IMR-90 (cell line): ENCODE measurements at regions not wholly inside any gene's neighbourhood (a gene's known extent, or its start where the extent isn't known, plus 50 kb on each side); places are given as distances from the start of the nearest gene placed in this dataset.

Experiments
- ATAC-seq: fragments of 200-7000 bp; cut with Tn5 transposase; 2 replicates; pipeline ENCODE4 v1.9.1; 2020; ENCODE audit warnings: low read depth, mild to moderate bottlenecking, moderate library complexity
- BruUV-seq: library from RNA; stranded (reverse); fragments of 400-500 nt; replicated peaks from 2 replicates; lab custom pipeline; 2021; lab: Mats Ljungman, UMichigan
- CTCF ChIA-PET: fragments of 300-600 bp; formaldehyde crosslinking; extraction: SDS; loops from one replicate; lab custom pipeline; 2021; ENCODE audit warnings: antibody characterized with exemption; lab: Yijun Ruan, JAX
- POLR2A ChIA-PET: fragments of 300-600 bp; sonication (Branson Sonifier 250); formaldehyde crosslinking; loops from one replicate; lab custom pipeline; 2022; ENCODE audit warnings: antibody characterized with exemption; ENCODE audit not compliant: unreplicated experiment; lab: Charles Lee
- DNase-seq: peaks from one replicate; pipeline ENCODE4 v3.0.0; 2013
- H2AFZ ChIP-seq: replicated peaks from 2 replicates; pipeline ENCODE3; 2013; ENCODE audit warnings: low read length, mild to moderate bottlenecking; ENCODE audit not compliant: poor library complexity
- H2AK5ac ChIP-seq: 2 replicates; pipeline ENCODE4 v1.6.1; 2013; ENCODE audit warnings: low read depth, low read length, inconsistent platforms
- H2AK9ac ChIP-seq: replicated peaks from 2 replicates; pipeline ENCODE3; 2013; ENCODE audit warnings: mild to moderate bottlenecking, low read depth, low read length, moderate library complexity; ENCODE audit not compliant: poor library complexity
- H2BK120ac ChIP-seq: 2 replicates; pipeline ENCODE4 v1.6.1; 2013; ENCODE audit warnings: low read depth, low read length, inconsistent platforms
- H2BK15ac ChIP-seq: 3 replicates; pipeline ENCODE4 v1.6.1; 2013; ENCODE audit warnings: low read depth, low read length, inconsistent platforms
- H2BK20ac ChIP-seq: 2 replicates; pipeline ENCODE4 v1.6.1; 2013; ENCODE audit warnings: low read depth, mild to moderate bottlenecking, inconsistent platforms, low read length, moderate library complexity
- H2BK5ac ChIP-seq: 2 replicates; pipeline ENCODE4 v1.6.1; 2013; ENCODE audit warnings: mild to moderate bottlenecking, low read depth, low read length, inconsistent platforms; ENCODE audit not compliant: poor library complexity, severe bottlenecking
- H3K14ac ChIP-seq: replicated peaks from 2 replicates; pipeline ENCODE4 v1.6.1; 2013; ENCODE audit warnings: low read depth, low read length, inconsistent platforms
- H3K18ac ChIP-seq: 2 replicates; pipeline ENCODE4 v1.6.1; 2013; ENCODE audit warnings: low read depth, low read length, control low read depth
- H3K23ac ChIP-seq: 2 replicates; pipeline ENCODE4 v1.6.1; 2013; ENCODE audit warnings: low read depth, low read length, inconsistent platforms
- H3K27ac ChIP-seq: 2 replicates; pipeline ENCODE4 v1.5.1; 2013; ENCODE audit warnings: mild to moderate bottlenecking, control low read depth, low read length; ENCODE audit not compliant: insufficient read depth
- H3K27me3 ChIP-seq: 2 replicates; pipeline ENCODE4 v1.6.1; 2013; ENCODE audit warnings: low read length; ENCODE audit not compliant: control insufficient read depth, insufficient read depth
- H3K36me3 ChIP-seq: 2 replicates; pipeline ENCODE4 v1.6.1; 2013; ENCODE audit warnings: low read length, mixed read lengths; ENCODE audit not compliant: control insufficient read depth, insufficient read depth
- H3K4ac ChIP-seq: 2 replicates; pipeline ENCODE4 v1.6.1; 2013; ENCODE audit warnings: low read depth, low read length, inconsistent platforms
- H3K4me1 ChIP-seq: 2 replicates; pipeline ENCODE4 v1.6.1; 2013; ENCODE audit warnings: low read length, mixed read lengths; ENCODE audit not compliant: control insufficient read depth, insufficient read depth
- H3K4me2 ChIP-seq: 2 replicates; pipeline ENCODE4 v1.6.1; 2013; ENCODE audit warnings: low read depth, mild to moderate bottlenecking, control low read depth, low read length, moderate library complexity
- H3K4me3 ChIP-seq: 2 replicates; pipeline ENCODE4 v1.5.1; 2013; ENCODE audit warnings: low read depth, mild to moderate bottlenecking, control low read depth, low read length, moderate library complexity; ENCODE audit not compliant: insufficient read depth
- H3K56ac ChIP-seq: 2 replicates; pipeline ENCODE4 v1.6.1; 2013; ENCODE audit warnings: low read length, inconsistent platforms; ENCODE audit not compliant: insufficient read depth; ENCODE audit errors: extremely low read depth
- H3K79me1 ChIP-seq, 2 experiments: 2 replicates each; pipeline ENCODE4 v1.6.1; 2013; ENCODE audit warnings: low read length in 2 of 2, inconsistent platforms in 1 of 2, low read depth in 1 of 2
- H3K9ac ChIP-seq: 2 replicates; pipeline ENCODE4 v1.6.1; 2013; ENCODE audit warnings: low read depth, low read length, control low read depth
- H3K9me1 ChIP-seq: 2 replicates; pipeline ENCODE4 v1.6.1; 2013; ENCODE audit warnings: low read length, inconsistent platforms; ENCODE audit not compliant: insufficient read depth
- H3K9me3 ChIP-seq: 2 replicates; pipeline ENCODE4 v1.6.1; 2013; ENCODE audit warnings: low read length; ENCODE audit not compliant: control insufficient read depth, insufficient read depth
- H4K20me1 ChIP-seq: 2 replicates; pipeline ENCODE4 v1.6.1; 2013; ENCODE audit warnings: low read length, inconsistent platforms; ENCODE audit not compliant: insufficient read depth
- H4K5ac ChIP-seq: 2 replicates; pipeline ENCODE4 v1.6.1; 2013; ENCODE audit warnings: mild to moderate bottlenecking, low read depth, low read length, control low read depth
- H4K8ac ChIP-seq, 2 experiments: 2 replicates each; pipeline ENCODE4 v1.6.1; 2013; ENCODE audit warnings: low read depth in 2 of 2, low read length in 2 of 2, control low read depth in 1 of 2, inconsistent platforms in 1 of 2
- H4K91ac ChIP-seq: 2 replicates; pipeline ENCODE4 v1.6.1; 2013; ENCODE audit warnings: low read depth, low read length, inconsistent platforms; ENCODE audit not compliant: insufficient read depth
- BHLHE40 ChIP-seq: fragments of 150-350 bp; IDR thresholded peaks from 2 replicates; pipeline ENCODE4 v1.6.1; 2016; ENCODE audit warnings: mild to moderate bottlenecking, low read depth, low read length
- CEBPB ChIP-seq: IDR thresholded peaks from 2 replicates; pipeline ENCODE4 v1.6.1; 2012; ENCODE audit warnings: low read depth, low read length, improper control_type of control experiment
- CHD1 ChIP-seq: IDR thresholded peaks from 2 replicates; pipeline ENCODE4 v1.6.1; 2012; ENCODE audit warnings: low read depth, low read length, improper control_type of control experiment
- CTCF ChIP-seq: conservative IDR thresholded peaks from 2 replicates; pipeline ENCODE4 v1.5.1; 2012; ENCODE audit warnings: mild to moderate bottlenecking, low read depth, low read length, improper control_type of control experiment
- ELK1 ChIP-seq: fragments of 150-350 bp; IDR thresholded peaks from 2 replicates; pipeline ENCODE4 v1.6.1; 2016; ENCODE audit warnings: low read depth, mild to moderate bottlenecking, low read length, moderate library complexity, borderline replicate concordance
- FOS ChIP-seq: fragments of 150-350 bp; IDR thresholded peaks from 2 replicates; pipeline ENCODE4 v1.6.1; 2016; ENCODE audit warnings: low read depth, low read length
- MAFK ChIP-seq: IDR thresholded peaks from 2 replicates; pipeline ENCODE4 v1.6.1; 2012; ENCODE audit warnings: low read depth, low read length, improper control_type of control experiment
- MAZ ChIP-seq: IDR thresholded peaks from 2 replicates; pipeline ENCODE4 v1.6.1; 2012; ENCODE audit warnings: low read depth, mild to moderate bottlenecking, low read length, improper control_type of control experiment, moderate library complexity, borderline replicate concordance
- MXI1 ChIP-seq: IDR thresholded peaks from 2 replicates; pipeline ENCODE4 v1.6.1; 2012; ENCODE audit warnings: low read depth, mild to moderate bottlenecking, low read length, moderate library complexity, borderline replicate concordance
- NFE2L2 ChIP-seq: fragments of 150-350 bp; IDR thresholded peaks from 2 replicates; pipeline ENCODE4 v1.6.1; 2016; ENCODE audit warnings: low read depth, mild to moderate bottlenecking, low read length
- RAD21 ChIP-seq: IDR thresholded peaks from 2 replicates; pipeline ENCODE4 v1.6.1; 2012; ENCODE audit warnings: low read length, improper control_type of control experiment
- RCOR1 ChIP-seq: IDR thresholded peaks from 2 replicates; pipeline ENCODE4 v1.6.1; 2012; ENCODE audit warnings: mild to moderate bottlenecking, low read length, improper control_type of control experiment; ENCODE audit not compliant: insufficient replicate concordance
- SMC3 ChIP-seq: fragments of 150-350 bp; IDR thresholded peaks from 2 replicates; pipeline ENCODE4 v1.6.1; 2016; ENCODE audit warnings: low read depth, mild to moderate bottlenecking, antibody characterized with exemption, low read length, moderate library complexity
- USF2 ChIP-seq: fragments of 150-350 bp; IDR thresholded peaks from 2 replicates; pipeline ENCODE4 v1.6.1; 2017; ENCODE audit warnings: mild to moderate bottlenecking, antibody characterized with exemption, low read length, low read depth
- WGBS, 2 experiments: methylation state at CpG; one replicate each; pipeline versions ENCODE4 v1.1.5 to v1.1.7; 2013; ENCODE audit warnings: missing lambda C conversion rate in 2 of 2; ENCODE audit not compliant: insufficient read length in 1 of 2; ENCODE audit errors: extremely low coverage in 2 of 2; 5-methylcytosine and 5-hydroxymethylcytosine counted together
- dilution Hi-C: fragments of 300-500 bp; cut with HindIII; formaldehyde crosslinking; loops from one replicate; pipeline ENCODE4 v1.14.3; 2018; ENCODE audit warnings: low sequenced_read_pairs; ENCODE audit not compliant: unreplicated experiment
- in situ Hi-C: fragments of 300-500 bp; cut with MboI; formaldehyde crosslinking; loops from 3 replicates; pipeline ENCODE4 v1.14.3; 2019; ENCODE audit warnings: low sequenced_read_pairs, inconsistent platforms, mixed read lengths
- intact Hi-C: fragments of 100-400 bp; cut with micrococcal nuclease; formaldehyde crosslinking; loops from 2 replicates; pipeline ENCODE4 v1.10.0; 2022

- Histone ChIP-seq H2AK5ac (no peak overlapping the region), H2AFZ (no peak overlapping the region), H4K91ac (no peak overlapping the region), H3K4me2 (no peak overlapping the region), H4K8ac (no peak overlapping the region), H4K20me1 (no peaks in the 10 kb centered on the region), H3K14ac (no peak overlapping the region), H2BK15ac (no peak overlapping the region), H4K5ac (no peak overlapping the region), H3K23ac (no peak overlapping the region), H2BK20ac (no peak overlapping the region), H3K9me3 (peaks cover 31% of the 10 kb centered on the region), H3K27me3 (no peaks in the 10 kb centered on the region), H3K4ac (no peak overlapping the region), H3K9me1 (no peaks in the 10 kb centered on the region), H2AK9ac (no peak overlapping the region), H2BK120ac (no peak overlapping the region), H3K56ac (no peak overlapping the region), H3K36me3 (no peaks in the 10 kb centered on the region), H2BK5ac (no peak overlapping the region), H3K27ac (no peak overlapping the region), H3K4me1 (no peaks in the 10 kb centered on the region), H3K79me1 (no peaks in the 10 kb centered on the region), H3K4me3 (no peak overlapping the region), H3K18ac (no peak overlapping the region), H3K9ac (no peak overlapping the region)
- in situ Hi-C loops (no loop called here), dilution Hi-C loops (no loop called here), intact Hi-C loops (no loop called here)
- POLR2A ChIA-PET = no interaction called here
- no TSS peak for BruUV-seq
- WGBS, 2 experiments = 37% methylated on average over 2 of the region's 11 CpGs; no CpG with 5 or more reads in 1 of the 2 experiments
- ATAC-seq = no peak
- CTCF ChIA-PET = no interaction called here
- no peak for DNase-seq
- TF ChIP-seq FOS (no peak), RCOR1 (no peak), CHD1 (no peak), MXI1 (no peak), SMC3 (no peak), BHLHE40 (no peak), MAZ (no peak), NFE2L2 (no peak), CTCF (no peak), CEBPB (no peak), USF2 (no peak), RAD21 (no peak), MAFK (no peak), ELK1 (no peak)
Observed at GRCh38 chr18:78232196-78232595, 747.4 kb upstream of the SALL3 start.
